ENCODE measurements at regions not wholly inside any gene's neighbourhood (a gene's known extent, or its start where the extent isn't known, plus 50 kb on each side); places are given as distances from the start of the nearest gene placed in this dataset.

GRCh38 chr11:134579724-134580609 lies 167.9 kb upstream of the B3GAT1 start:
- ATAC-seq (no peak), FAIRE-seq (no peak), DNase-seq (ENCODE audit: extremely low read depth in 1 of 4, low spot score in 3 of 4) (no peak)
- Histone ChIP-seq H3K9me3 (replicated peaks; ENCODE audit: control insufficient read depth, insufficient read depth, low read depth, low read length) (no peaks in the 10 kb centered on the region), H3K79me2 (ENCODE audit: control insufficient read depth, insufficient read depth, low read length) (no peaks in the 10 kb centered on the region), H3K9ac (ENCODE audit: insufficient read depth in 1 of 2, low read depth in 2 of 2, low read length in 2 of 2) (no peak overlapping the region; a peak in 1 of 4 replicates), H3K27ac (ENCODE audit: extremely low read depth, low read depth, low read length) (no peak overlapping the region), H3K36me3 (ENCODE audit: control insufficient read depth, insufficient read depth, low read length) (no peaks in the 10 kb centered on the region), H4K20me1 (replicated peaks; ENCODE audit: control insufficient read depth, insufficient read depth, low read length) (no peaks in the 10 kb centered on the region), H3K4me2 (ENCODE audit: insufficient read depth, low read length) (no peak overlapping the region), H3K4me1 (replicated peaks in 1 of 2; ENCODE audit: control insufficient read depth in 2 of 2, insufficient read depth in 2 of 2, low read length in 2 of 2) (no peaks in the 10 kb centered on the region), H3K4me3 (no peak overlapping the region), H3K9me1 (ENCODE audit: control insufficient read depth, insufficient read depth, low read length) (no peaks in the 10 kb centered on the region), H3K27me3 (ENCODE audit: control insufficient read depth in 2 of 2, insufficient read depth in 2 of 2, low read length in 2 of 2) (peaks cover 8 to 63% of the 10 kb centered on the region in 2 experiments), H2AFZ (ENCODE audit: low read depth, low read length) (no peak overlapping the region)
- POLR2A ChIA-PET: no interaction called here
- CTCF ChIA-PET (ENCODE audit: low intra/inter-chr PET ratio): no interaction called here
- in situ Hi-C loops (cut with MboI) (no loop called here), intact Hi-C loops (cut with micrococcal nuclease) (no loop called here)
- no TSS peak for BruUV-seq (replicated peaks)
- WGBS (ENCODE audit: insufficient coverage, low coverage, missing lambda C conversion rate): 2% methylated on average over 15 of the region's 16 CpGs
- no peak for TF ChIP-seq ZNF165 (CRISPR knock-in tag; IDR thresholded peaks at IDR 0.05; ENCODE audit: borderline replicate concordance)
- TF ChIP-seq TRIM28 (IDR thresholded peaks at IDR 0.05): no peak
- no peak for TF ChIP-seq ZFP1 (CRISPR knock-in tag; IDR thresholded peaks at IDR 0.05)
- TF ChIP-seq CBFA2T2 (conservative IDR thresholded peaks at IDR 0.05): no peak
- TF ChIP-seq NR3C1 (CRISPR knock-in tag; IDR thresholded peaks at IDR 0.05): no peak
- TF ChIP-seq REST (IDR thresholded peaks at IDR 0.05; ENCODE audit: borderline replicate concordance): no peak
- TF ChIP-seq REST (CRISPR knock-in tag; IDR thresholded peaks at IDR 0.05; ENCODE audit: low read depth): no peak
- no peak for TF ChIP-seq ZNF551 (CRISPR knock-in tag; IDR thresholded peaks at IDR 0.05)
- TF ChIP-seq SLC30A9 (CRISPR knock-in tag; IDR thresholded peaks at IDR 0.05): no peak
- no peak for TF ChIP-seq U2AF1 (optimal IDR thresholded peaks at IDR 0.05; ENCODE audit: low read depth, low read length)
- TF ChIP-seq TEAD2 (tag; IDR thresholded peaks at IDR 0.05): no peak
- no peak for TF ChIP-seq MTA3 (IDR thresholded peaks at IDR 0.05; ENCODE audit: borderline replicate concordance)
- TF ChIP-seq SMAD4 (CRISPR knock-in tag; conservative IDR thresholded peaks at IDR 0.05): no peak
- TF ChIP-seq ZNF212 (CRISPR knock-in tag; IDR thresholded peaks at IDR 0.05): no peak
- no peak for TF ChIP-seq ZNF79 (CRISPR knock-in tag; IDR thresholded peaks at IDR 0.05; ENCODE audit: low read depth)
- no peak for TF ChIP-seq CCNT2 (IDR thresholded peaks at IDR 0.05; ENCODE audit: borderline replicate concordance, extremely low read depth, insufficient read length, low read depth, low read length)
